Germinal center (tissue), 1 donor: ENCODE measurements at regions not wholly inside any gene's neighbourhood (a gene's known extent, or its start where the extent isn't known, plus 50 kb on each side); places are given as distances from the start of the nearest gene placed in this dataset.
"Not testable (repeated sequence)": the region's sequence is repeated elsewhere in the genome, so short reads cannot be mapped to it uniquely, and the experiment has no call there.

Experiments used
- DNase-seq: peaks from one replicate; pipeline ENCODE4 v3.0.0; 2012; ENCODE audit warnings: mixed read lengths, low spot score

DNA sequence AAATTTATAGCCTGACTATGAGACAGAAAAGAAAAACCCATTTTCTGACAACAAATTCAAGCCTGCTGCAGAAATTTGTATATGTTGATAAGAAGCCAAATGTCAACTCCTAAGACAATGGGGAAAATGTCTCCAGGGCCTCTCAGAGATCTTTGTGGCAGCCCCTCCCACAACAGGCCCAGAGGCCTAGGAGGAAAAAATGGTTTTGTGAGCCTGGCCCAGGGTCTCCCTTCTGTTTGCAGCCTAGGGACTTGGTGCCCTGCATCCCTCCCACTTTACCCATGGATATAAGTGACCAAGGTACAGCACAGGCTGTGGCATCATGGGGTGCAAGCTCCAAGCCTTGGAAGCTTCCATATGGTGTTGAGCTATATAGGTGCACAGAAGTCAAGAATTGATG is 740.2 kb downstream of the SEMA5A start:
- no peak for DNase-seq

DNA sequence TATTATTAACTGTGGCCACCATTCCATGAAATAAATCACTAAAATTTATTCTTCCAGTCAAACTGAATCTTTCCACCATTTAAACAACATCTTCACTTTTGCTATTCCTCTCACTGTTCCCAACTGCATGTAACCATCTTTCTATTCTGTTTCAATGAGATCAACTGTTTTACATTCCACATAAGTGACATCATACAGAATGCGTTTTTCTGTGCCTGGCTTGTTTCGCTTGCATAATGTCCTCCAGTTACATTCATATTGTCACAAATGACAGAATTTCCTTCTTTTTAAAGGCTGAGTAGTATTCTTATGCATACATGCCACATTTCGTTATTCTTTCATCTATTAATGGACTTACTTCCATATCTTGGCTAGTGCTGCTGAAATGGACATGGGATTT is 738.2 kb downstream of the SEMA5A start:
- no peak for DNase-seq

DNA sequence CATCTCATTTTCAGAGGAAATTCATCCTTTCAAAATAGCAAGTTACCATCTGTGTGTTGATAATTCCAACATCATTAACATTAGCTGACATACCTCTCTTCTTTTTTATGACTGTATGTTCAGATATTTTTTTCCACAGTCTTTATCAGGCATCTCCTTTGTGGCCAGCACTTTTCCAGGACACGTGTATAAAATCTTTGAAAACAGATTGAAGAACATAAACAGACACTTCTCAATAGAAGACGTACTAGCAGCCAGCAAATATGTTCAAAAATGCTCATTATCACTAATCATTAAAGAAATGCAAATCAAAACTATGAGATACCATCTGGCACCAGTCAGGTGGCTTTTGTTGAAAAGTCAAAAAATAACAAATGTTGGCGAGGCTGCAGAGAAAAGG is 734.3 kb downstream of the SEMA5A start:
- no peak for DNase-seq

DNA sequence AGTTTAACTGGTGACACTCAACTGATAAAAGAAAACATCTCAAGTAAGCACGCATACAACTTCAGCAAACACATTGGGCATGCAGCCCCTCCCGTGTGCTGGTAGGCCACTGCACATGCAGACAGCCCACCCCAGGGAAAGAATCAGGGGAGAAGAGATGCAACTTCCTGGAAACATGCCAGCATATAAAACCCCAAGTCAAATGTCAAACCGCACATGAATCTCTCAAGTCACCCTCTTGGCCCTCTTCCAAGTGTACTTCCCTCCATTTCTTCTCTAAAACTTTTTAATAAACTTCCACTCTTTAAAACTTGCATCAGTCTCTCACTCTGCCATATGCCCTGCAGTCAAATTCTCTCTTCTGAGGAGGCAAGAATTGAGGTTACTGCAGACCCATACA is 732.7 kb downstream of the SEMA5A start:
- no peak for DNase-seq

DNA sequence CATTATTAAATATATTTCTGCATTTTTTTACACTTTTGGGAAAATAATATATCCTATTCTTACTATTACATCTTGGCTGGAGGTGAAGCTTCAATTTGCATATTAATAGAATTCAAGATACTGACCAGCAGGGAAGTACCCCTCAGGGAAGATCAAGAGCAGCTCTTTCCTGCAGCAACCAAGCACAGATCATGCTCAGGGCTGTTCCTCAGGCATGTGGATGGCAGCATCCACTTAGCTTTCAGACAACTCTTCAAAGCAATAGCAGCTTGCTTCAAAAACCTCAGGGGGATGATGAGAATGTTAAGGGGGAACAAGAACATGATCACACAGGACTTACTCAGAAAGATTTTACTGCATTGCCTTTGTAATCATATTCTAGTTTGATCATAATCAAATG is 731.8 kb downstream of the SEMA5A start:
- DNase-seq, result no peak

DNA sequence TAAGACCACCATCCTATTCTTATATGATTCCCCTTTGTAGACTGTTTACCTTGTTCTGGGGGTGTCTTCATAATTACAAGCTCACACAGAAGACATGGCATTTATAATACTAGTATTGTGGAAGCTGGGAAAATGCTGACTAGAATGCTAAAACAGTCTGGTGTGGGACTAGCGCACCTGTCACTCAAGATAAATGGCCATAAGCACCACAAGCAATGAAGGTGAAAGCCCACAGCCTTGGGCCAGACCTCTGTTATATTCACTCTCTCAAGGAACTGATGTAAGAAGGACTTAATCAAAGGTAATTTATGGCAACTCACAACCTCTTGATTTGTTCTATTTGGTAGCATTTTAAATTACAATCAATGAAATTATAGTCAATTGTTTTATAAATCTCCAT is 721.5 kb downstream of the SEMA5A start:
- DNase-seq, result no peak

DNA sequence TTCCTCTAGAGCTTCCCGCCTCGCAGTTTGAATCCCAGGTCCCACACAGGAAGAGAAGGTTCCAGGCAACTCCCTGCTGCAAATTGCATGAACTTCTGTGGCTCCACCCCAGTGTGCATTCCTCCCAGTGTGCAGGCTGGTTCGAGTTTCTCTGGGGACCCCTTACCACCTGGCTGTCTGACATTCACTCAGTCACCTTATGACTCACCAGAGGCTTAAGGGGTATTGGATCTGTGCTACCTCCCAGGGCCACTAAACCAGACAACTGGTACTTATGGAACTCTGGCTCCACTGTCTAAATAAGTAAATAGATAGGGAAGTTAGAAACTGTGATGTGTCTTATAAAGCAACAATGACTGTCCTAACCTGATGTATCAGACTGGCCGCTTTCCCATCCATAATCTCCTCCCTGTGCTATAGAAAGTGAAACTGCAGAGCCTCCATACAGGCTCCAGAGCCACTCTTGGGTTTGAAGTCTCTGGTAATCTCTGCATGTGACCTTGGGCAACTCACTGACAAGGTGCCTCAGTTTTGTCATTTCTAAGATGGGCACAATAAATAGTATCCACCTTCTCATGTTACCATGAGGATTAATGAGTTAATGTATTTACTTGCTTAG is 720.6 kb downstream of the SEMA5A start:
- DNase-seq, result no peak

DNA sequence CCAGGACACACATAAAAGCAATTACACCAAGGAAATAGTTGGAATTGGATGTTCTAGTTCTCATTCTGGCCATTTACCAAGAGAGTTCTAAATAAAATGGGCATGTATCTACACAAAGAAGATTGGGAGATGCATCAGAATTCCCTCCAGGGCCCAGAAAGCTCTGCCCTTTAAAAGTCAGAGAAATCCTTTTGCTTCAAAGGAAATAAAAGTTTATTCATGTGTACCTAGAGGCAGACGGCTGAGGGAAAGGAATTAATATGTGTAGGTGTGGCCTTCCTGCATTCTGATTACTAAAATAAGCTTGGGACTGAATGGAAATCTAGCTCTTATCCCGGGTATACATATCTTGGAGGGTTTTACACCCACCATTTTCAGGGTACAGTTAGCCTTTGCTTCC is 719.4 kb downstream of the SEMA5A start:
- DNase-seq, result no peak

DNA sequence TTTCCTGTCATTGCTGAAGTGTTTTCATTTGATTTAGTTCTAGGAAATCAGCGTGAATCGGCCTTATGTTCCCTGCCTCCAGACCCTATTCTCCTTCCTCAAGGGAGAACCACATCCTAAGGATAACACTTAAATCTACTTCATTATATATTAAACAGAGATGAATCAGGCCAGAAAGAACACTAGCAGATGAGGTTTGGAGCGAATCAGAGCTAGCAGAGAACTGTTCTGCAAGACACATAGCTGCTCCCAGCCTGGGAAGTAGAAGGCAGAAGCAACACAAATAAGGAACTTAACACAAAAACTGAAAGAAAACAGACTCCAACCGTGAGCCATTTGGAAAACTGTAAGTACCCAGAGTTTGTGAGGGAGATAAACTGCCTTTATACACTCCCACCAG is 718.2 kb downstream of the SEMA5A start:
- no peak for DNase-seq

DNA sequence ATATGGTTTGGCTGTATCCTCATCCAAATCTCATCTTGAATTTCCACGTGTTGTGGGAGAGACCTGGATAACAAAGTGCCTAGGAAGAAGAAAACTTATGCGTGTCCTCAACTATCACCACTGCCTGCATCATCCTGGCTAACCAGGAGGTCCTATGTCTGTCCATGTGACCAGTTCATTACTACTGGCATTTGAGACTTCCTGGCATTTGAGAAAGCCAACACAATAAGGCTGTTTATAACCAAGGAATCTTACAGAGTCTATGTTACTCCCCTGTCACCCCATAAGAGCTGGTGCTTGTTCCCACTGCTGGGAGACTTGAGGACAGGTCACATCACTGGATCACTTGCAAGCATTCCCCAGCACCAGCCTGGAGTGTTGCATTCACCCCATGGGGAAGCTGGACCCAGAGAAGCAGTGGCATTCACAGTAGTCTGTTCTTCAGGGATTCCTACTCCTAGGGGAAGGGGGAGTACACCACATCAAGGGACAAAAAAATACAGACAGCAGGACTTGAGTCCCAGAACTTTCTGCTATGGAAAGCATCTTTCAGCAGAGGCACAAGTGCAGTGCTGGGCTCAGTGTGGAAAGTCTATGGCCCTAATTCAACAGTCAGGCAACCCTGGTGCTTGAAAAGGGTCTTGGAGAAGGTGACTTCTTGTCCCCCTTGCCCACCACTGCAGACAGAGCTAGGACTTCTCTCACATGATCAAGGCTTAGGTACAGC is 717.1 kb downstream of the SEMA5A start:
- no peak for DNase-seq

DNA sequence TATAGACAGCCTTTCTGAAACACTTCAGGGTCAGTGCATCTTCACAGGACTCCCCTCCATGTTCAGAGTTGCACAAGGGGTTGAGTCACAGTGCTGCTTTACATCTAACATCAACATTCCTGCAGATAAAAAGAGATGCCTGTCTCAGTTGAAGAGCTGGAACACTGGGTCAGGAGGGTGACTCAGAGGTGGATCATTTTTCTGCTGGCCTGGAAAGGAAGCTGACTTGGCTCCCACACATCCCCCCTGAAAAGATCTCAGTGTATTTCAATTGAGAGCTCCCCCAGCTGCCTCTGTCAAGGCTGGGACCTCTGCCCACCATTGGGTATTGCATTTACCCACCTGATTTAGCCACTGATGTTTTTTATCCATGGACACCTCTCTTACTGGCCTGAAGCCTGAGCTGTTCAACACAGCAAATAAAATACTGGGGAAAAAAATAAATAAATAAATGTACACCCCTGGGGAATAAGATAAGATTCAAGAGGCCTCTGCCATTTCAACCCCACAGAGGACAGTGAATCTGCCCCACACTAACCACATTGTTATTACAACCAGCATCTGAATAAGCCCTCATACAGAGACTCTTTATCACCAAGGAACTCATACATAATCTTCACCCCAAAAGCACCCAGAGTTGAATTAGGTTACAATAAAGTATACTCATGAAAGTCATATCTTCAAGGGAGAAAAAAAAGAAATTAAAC is 716.4 kb downstream of the SEMA5A start:
- DNase-seq, result no peak

DNA sequence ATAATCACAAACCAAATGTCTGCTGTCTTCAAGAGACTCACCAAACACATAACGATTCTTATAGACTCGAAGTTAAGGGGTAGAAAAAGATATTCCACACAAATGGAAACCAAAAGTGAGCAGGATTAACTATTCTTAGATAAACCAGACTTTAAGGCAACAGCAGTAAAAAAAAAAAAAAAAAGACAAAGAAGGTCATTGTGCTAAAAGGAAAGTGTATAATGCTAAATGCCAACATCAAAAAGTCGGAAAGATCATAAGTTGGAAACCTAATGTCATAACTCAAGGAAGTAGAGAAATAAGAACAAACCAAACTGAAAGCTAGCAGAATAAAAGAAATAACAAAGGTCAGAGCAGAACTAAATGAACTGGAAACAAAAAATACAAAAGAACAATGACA is 714.6 kb downstream of the SEMA5A start:
- DNase-seq, result no peak

DNA sequence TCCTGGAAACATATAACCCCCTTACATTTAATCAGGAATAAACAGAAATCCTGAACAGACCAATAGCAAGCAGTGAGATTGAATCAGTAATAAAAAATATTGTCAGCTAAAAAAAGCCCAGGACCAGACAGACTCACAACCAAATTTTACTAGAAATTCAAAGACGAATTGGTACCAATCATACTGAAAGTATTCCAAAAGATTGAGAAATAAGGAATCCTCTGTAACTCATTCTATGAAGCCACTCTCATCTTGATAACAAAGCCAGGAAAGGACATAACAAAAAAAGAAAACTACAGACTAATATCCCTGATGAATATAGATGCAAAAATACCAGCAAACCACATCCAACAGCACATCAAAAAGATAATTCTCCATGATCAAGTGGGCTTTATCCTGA is 714.0 kb downstream of the SEMA5A start:
- no peak for DNase-seq

DNA sequence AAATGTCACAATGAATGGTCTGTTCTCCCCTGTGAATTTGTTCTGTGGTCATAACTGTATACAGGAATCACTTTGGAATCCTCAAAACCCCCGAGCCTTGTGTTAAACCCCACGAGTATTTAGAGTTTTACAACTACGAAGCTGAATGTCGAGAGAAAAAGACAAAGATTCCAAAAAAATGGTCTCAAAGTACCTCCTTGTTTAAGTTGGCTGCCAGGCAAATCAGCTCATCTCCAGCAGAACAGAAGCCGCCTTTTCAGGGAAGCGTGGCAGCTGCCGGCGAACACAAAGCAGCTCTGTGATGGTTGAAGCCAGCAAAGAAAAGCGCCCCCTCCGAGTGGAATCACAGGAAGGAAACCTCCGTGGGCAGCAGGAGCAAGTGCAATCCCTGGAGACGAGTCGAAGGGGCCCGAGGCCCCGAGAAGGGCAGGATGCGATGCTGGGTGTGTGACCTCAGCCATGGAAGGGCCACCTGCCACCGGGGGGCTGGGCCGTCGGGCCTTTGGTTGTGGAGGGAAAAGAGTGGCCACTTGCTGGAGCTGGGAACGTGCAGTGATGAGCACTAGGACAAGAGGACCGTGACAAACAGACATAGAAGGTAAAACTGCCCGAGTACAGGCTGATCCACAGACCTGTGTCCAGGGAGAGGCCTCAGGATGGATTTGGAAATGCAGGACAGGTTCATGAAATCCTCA is 706.4 kb downstream of the SEMA5A start:
- DNase-seq, result no peak

DNA sequence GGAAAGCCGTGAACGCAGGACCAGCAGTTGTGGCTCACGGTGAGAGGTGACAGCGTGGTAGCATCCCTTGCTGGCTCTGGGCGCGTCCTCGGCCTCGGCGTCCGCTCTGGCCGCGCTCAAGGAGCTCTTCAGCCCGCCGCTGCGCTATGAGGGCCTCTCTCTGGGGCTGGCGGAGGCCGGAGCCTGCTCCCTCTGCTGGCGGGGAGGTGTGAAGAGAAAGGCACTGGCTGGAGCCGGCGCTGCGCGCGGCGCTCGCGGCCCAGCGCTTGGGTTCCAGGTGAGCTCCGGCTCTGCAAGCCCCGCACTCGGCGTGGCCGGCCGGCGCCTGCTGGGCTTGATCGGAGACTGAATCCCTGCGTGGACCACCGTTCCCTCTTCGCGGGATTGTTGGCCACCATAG is 705.6 kb downstream of the SEMA5A start:
- DNase-seq, result no peak

DNA sequence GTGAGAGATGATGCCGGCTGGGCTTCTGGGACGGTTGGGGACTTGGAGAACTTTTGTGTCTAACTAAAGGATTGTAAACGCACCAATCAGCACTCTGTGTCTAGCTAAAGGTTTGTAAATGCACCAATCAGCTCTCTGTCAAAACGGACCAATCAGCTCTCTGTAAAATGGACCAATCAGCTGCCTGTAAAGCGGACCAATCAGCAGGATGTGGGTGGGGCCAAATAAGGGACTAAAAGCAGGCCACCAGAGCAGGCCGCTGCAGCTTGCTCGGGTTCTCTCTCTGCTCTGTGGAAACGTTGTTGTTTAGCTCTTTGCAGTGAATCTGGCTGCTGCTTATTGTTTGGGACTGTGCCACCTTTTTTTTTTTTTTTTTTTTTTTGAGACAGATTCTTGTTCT is 705.1 kb downstream of the SEMA5A start:
- not testable (repeated sequence) for DNase-seq

DNA sequence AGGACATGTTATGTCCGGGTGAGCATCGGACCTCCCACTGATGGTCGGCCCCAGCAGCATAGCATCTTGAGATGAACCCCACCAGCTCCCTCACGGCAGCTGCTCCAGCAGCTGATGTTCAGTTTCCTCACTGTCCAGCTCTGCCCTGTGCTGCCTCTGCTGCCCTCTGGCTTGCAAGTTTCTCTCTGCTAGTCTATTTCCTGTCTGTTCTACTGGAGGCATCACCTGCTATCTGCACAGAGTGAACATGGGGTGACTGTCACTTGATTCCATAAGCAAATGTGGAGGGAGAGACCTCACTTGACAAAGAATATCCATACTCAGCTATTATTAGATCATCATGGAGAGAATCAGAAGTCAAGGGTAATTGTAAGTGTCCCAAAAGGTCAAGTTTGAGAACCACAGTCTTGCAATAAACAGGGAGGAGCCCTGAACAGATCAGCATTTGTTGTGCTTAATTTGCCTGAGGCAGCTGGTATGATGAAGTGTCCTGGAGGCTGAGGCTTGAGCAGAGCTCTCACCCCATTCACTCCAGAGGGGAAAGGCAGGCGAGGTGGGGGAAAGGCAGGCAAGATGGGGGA is 702.8 kb downstream of the SEMA5A start:
- no peak for DNase-seq

DNA sequence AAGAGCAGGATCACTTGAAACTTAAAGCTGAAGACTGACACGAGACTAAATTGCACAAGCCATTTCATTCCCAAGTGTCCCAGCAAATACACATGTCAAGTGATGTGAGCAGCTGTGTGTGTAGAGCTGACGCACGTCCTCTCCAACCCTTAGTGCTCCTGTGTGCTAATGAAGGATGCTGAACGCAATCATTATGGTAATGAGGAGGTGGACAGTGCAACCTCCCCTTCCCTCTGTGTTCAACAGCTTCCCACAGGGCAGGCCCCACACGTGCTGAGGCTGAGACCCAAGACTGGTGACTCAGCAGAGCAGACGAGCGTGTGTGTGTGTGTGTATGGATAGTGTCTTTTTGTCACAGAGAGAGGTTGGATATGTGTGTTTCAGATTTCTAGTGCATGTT is 702.1 kb downstream of the SEMA5A start:
- DNase-seq, result no peak

DNA sequence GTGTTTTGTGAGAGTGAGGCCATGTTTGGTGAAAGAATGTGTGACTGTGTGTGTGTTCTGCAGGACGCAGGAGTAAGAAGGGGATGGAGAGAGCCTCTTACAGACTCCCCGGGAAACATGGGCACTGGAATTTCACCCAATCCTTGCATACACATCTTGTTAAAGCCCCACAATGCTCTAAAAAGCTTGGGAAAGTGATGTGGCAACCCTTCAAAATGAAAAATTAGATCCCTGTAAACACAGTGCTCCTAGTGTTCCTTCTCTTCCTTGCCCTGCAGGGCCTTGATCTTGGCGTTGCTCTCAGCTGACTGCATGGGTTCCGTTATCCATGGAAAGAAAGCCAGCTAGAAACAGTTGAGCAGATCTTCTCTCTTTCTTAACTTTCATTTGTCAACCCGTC is 701.7 kb downstream of the SEMA5A start:
- DNase-seq, result no peak

DNA sequence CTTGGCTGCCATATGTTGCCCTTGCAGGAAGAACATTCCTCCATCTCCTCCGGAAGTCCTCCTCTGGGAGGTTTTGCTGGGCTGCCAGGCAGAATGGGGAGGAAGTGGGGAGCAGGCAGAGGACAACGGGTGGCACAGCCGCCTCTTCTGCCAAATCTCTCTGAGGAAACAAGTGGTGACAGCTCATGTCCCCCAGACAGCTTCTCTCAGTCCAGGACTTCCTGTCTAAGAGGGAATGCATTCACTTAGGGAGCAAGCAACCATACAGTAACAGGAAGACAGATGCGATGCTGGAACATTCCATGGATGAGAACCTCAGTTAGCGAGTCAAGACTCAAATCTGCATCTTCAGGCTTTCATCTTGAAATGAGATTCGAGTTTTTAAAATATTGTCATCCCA is 701.0 kb downstream of the SEMA5A start:
- DNase-seq, result no peak

DNA sequence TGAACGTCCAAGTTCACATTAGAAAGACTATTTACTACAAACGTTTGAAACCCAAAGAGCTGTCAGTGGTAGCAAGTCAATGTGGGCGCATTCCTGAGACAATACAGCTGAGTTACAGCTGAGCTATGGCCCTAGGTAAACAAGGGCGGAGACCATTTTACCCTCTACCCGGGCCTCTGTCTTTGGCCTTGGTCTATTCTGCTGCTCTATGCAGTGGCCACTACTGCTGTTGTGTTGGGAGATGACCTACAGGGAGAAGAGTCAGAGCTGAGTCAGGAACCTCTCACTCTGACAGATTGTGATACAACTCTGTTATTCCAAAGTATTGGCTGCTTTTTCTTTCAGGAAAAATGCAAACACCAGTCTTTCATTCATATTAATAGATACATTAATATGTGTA is 700.6 kb downstream of the SEMA5A start:
- DNase-seq, result no peak

DNA sequence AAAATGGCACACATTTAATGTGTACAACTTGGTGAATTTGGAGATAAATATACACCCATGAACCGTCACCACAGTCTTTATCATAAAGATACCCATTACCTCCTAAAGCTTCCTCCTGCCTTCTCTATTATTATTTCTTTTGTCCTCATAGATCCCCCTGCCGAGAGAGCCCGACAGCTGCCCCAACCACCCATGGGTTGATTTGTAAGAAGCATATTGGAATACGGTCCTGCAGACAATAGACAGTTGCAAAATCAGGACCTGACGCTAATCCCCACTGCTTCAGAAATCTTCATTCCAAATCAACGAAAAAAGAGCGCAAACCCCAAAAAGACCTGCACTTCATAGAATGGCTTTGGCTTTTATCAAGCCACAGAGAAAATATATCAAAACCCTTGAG is 697.5 kb downstream of the SEMA5A start:
- DNase-seq, result no peak
